ENCODE measurements at regions not wholly inside any gene's neighbourhood (a gene's known extent, or its start where the extent isn't known, plus 50 kb on each side); places are given as distances from the start of the nearest gene placed in this dataset.

- TF ChIP-seq POLR2AphosphoS5 (IDR thresholded peaks at IDR 0.05) (no peak), POLR2A (IDR thresholded peaks at IDR 0.05) (no peak)
Measured at GRCh38 chr13:103199380-103200088, 133.3 kb upstream of the SLC10A2 start.

Data from gastroesophageal sphincter (tissue), 2 donors.